ENCODE measurements at regions not wholly inside any gene's neighbourhood (a gene's known extent, or its start where the extent isn't known, plus 50 kb on each side); places are given as distances from the start of the nearest gene placed in this dataset.
"Not testable (repeated sequence)": the region's sequence is repeated elsewhere in the genome, so short reads cannot be mapped to it uniquely, and the experiment has no call there.

- peak; percentile 25 for DNase-seq
Observed at GRCh38 chr2:195450552-195451113, 206.4 kb upstream of the SLC39A10 start.

- DNase-seq: no peak
Observed at GRCh38 chr2:195447323-195447975, 209.6 kb upstream of the SLC39A10 start.

- no peak for DNase-seq
Observed at GRCh38 chr2:195445639-195446038, 211.4 kb upstream of the SLC39A10 start.

GRCh38 chr2:195443926-195444325, 213.1 kb upstream of the SLC39A10 start:
- DNase-seq: no peak

- DNase-seq: no peak
Observed at GRCh38 chr2:195442458-195443175, 214.4 kb upstream of the SLC39A10 start.

- DNase-seq: no peak
Observed at GRCh38 chr2:195438692-195439091, 218.3 kb upstream of the SLC39A10 start.

GRCh38 chr2:195437521-195437920, 219.5 kb upstream of the SLC39A10 start:
- no peak for DNase-seq

- no peak for DNase-seq
Observed at GRCh38 chr2:195434346-195434745, 222.7 kb upstream of the SLC39A10 start.

GRCh38 chr2:195433729-195434128, 223.3 kb upstream of the SLC39A10 start:
- not testable (repeated sequence) for DNase-seq

- no peak for DNase-seq
Observed at GRCh38 chr2:195428673-195429072, 228.4 kb upstream of the SLC39A10 start.

- no peak for DNase-seq
Observed at GRCh38 chr2:195425328-195425727, 231.7 kb upstream of the SLC39A10 start.

- no peak for DNase-seq
Observed at GRCh38 chr2:195419033-195419432, 238.0 kb upstream of the SLC39A10 start.

GRCh38 chr2:195414537-195415100, 242.4 kb upstream of the SLC39A10 start:
- no peak for DNase-seq

GRCh38 chr2:195413944-195414343, 243.1 kb upstream of the SLC39A10 start:
- no peak for DNase-seq

- DNase-seq: no peak
Observed at GRCh38 chr2:195413422-195413821, 243.6 kb upstream of the SLC39A10 start.

- DNase-seq: no peak
Observed at GRCh38 chr2:195411219-195411687, 245.8 kb upstream of the SLC39A10 start.

- no peak for DNase-seq
Observed at GRCh38 chr2:195410074-195410671, 246.9 kb upstream of the SLC39A10 start.

GRCh38 chr2:195408811-195409210, 248.2 kb upstream of the SLC39A10 start:
- no peak for DNase-seq

- DNase-seq: peak; percentile 7
Observed at GRCh38 chr2:195408196-195408595, 248.8 kb upstream of the SLC39A10 start.

GRCh38 chr2:195407783-195408182, 249.2 kb upstream of the SLC39A10 start:
- no peak for DNase-seq

GRCh38 chr2:195406886-195407603, 250.0 kb upstream of the SLC39A10 start:
- DNase-seq: no peak

- no peak for DNase-seq
Observed at GRCh38 chr2:195404651-195405050, 252.4 kb upstream of the SLC39A10 start.

- DNase-seq: no peak
Observed at GRCh38 chr2:195396479-195396878, 260.5 kb upstream of the SLC39A10 start.

Data from NCI-H524 treated with DMSO at 0.1 percent for 48 hours (cell line).